HCT116 (cell line): ENCODE measurements at regions not wholly inside any gene's neighbourhood (a gene's known extent, or its start where the extent isn't known, plus 50 kb on each side); places are given as distances from the start of the nearest gene placed in this dataset.

ENCODE experiments used
- ATAC-seq: fragments of 200-7000 bp; cut with Tn5 transposase; 2 replicates; pipeline ENCODE4 v1.9.1; 2020; ENCODE audit warnings: mild to moderate bottlenecking, moderate library complexity
- BruUV-seq: library from RNA; stranded (reverse); fragments of 400-500 nt; replicated peaks from 2 replicates; lab custom pipeline; 2021; lab: Mats Ljungman, UMichigan
- CTCF ChIA-PET: fragments of 300-600 bp; sonication (Branson Sonifier 250); formaldehyde crosslinking; loops from one replicate; lab custom pipeline; 2021; ENCODE audit warnings: antibody characterized with exemption; lab: Charles Lee
- POLR2A ChIA-PET: fragments of 300-600, 350-600 bp; sonication (Branson Sonifier 250); formaldehyde crosslinking; loops from one replicate; lab custom pipeline; 2021; ENCODE audit warnings: antibody characterized with exemption; lab: Charles Lee
- RAD21 ChIA-PET, 2 experiments: fragments of 300-600 bp; sonication (Branson Sonifier 250); formaldehyde crosslinking; loops; one replicate each; lab custom pipeline; 2023; ENCODE audit warnings: low total read pairs in 2 of 2; ENCODE audit not compliant: uncharacterized antibody in 2 of 2, unreplicated experiment in 2 of 2, low non-redundant PET in 1 of 2; lab: Charles Lee
- DNase-seq: peaks from one replicate; pipeline ENCODE4 v3.0.0-alpha.2; 2010; ENCODE audit warnings: low read depth, low spot score
- H2AFZ ChIP-seq: fragments of 200-600 bp; shearing (Covaris generic), sonication (generic); 2 replicates; pipeline ENCODE4 v1.6.1; 2017; ENCODE audit warnings: low read depth, mixed run types, mixed read lengths, antibody characterized with exemption, low read length; ENCODE audit not compliant: poor library complexity, severe bottlenecking
- H3K27ac ChIP-seq: 2 replicates; pipeline ENCODE4 v1.5.1; 2012; ENCODE audit warnings: low read depth, low read length
- H3K27me3 ChIP-seq: fragments of 200-600 bp; sonication (generic); 2 replicates; pipeline ENCODE4 v1.6.1; 2016; ENCODE audit warnings: mixed run types, low read length, mixed read lengths; ENCODE audit not compliant: insufficient read depth
- H3K36me3 ChIP-seq, 2 experiments: fragments of 200-500 bp in 1 of 2; fragments of 200-600 bp in 1 of 2; sonication (Bioruptor generic) in 1 of 2; sonication (generic) in 1 of 2; 2 replicates each; pipeline versions ENCODE4 v1.5.1 to v1.6.1; 2014 to 2016; ENCODE audit warnings: low read length in 2 of 2, inconsistent platforms in 1 of 2, mixed read lengths in 1 of 2, mixed run types in 1 of 2; ENCODE audit not compliant: insufficient read depth in 2 of 2, control insufficient read depth in 1 of 2
- H3K4me1 ChIP-seq, 2 experiments: fragments of 200-600 bp in 1 of 2; sonication (generic) in 1 of 2; 2 replicates each; pipeline versions ENCODE4 v1.5.1 to v1.6.1; 2012 to 2017; ENCODE audit warnings: low read length in 2 of 2, inconsistent platforms in 1 of 2, mild to moderate bottlenecking in 1 of 2, mixed read lengths in 1 of 2, mixed run types in 1 of 2, moderate library complexity in 1 of 2; ENCODE audit not compliant: insufficient read depth in 2 of 2, control insufficient read depth in 1 of 2
- H3K4me2 ChIP-seq: fragments of 200-600 bp; sonication (generic); 2 replicates; pipeline ENCODE4 v1.6.1; 2017; ENCODE audit warnings: mixed run types, low read length, mixed read lengths
- H3K4me3 ChIP-seq, 2 experiments: fragments of 200-600 bp in 1 of 2; sonication (generic) in 1 of 2; replicated peaks in 1 of 2; 2 replicates each; pipeline ENCODE4 v1.5.1; 2011 to 2016; ENCODE audit warnings: low read length in 2 of 2, control low read depth in 1 of 2, low read depth in 1 of 2, mild to moderate bottlenecking in 1 of 2, mixed read lengths in 1 of 2, mixed run types in 1 of 2
- H3K79me2 ChIP-seq: fragments of 200-600 bp; sonication (generic); 2 replicates; pipeline ENCODE4 v1.6.1; 2017; ENCODE audit warnings: mild to moderate bottlenecking, mixed run types, low read length, moderate library complexity, mixed read lengths; ENCODE audit not compliant: insufficient read depth
- H3K9ac ChIP-seq: fragments of 200-600 bp; sonication (generic); 2 replicates; pipeline ENCODE4 v1.6.1; 2016; ENCODE audit warnings: low read length, mixed read lengths
- H3K9me2 ChIP-seq: fragments of 200-600 bp; sonication (generic), shearing (Covaris generic); 2 replicates; pipeline ENCODE4 v1.6.1; 2017; ENCODE audit warnings: mixed run types, mild to moderate bottlenecking, moderate library complexity; ENCODE audit not compliant: insufficient read depth
- H3K9me3 ChIP-seq, 2 experiments: fragments of 200-500 bp in 1 of 2; fragments of 200-600 bp in 1 of 2; sonication (Bioruptor generic) in 1 of 2; sonication (generic) in 1 of 2; 2 replicates each; pipeline ENCODE4 v1.6.1; 2014 to 2017; ENCODE audit warnings: low read length in 2 of 2, mixed read lengths in 2 of 2, inconsistent platforms in 1 of 2, low read depth in 1 of 2, mild to moderate bottlenecking in 1 of 2, mixed run types in 1 of 2, moderate library complexity in 1 of 2; ENCODE audit not compliant: control insufficient read depth in 1 of 2, insufficient read depth in 1 of 2
- H4K20me1 ChIP-seq: fragments of 200-600 bp; sonication (generic), shearing (Covaris generic); 2 replicates; pipeline ENCODE4 v1.6.1; 2017; ENCODE audit warnings: mixed run types, mild to moderate bottlenecking, moderate library complexity; ENCODE audit not compliant: insufficient read depth
- CBX3 ChIP-seq: IDR thresholded peaks from 2 replicates; pipeline ENCODE4 v1.6.1; 2012; ENCODE audit warnings: low read depth
- CEBPB ChIP-seq: IDR thresholded peaks from 2 replicates; pipeline ENCODE4 v1.6.1; 2012; ENCODE audit warnings: low read depth
- EGR1 ChIP-seq: IDR thresholded peaks from 2 replicates; pipeline ENCODE4 v1.6.1; 2012; ENCODE audit warnings: low read depth
- ELF1 ChIP-seq: IDR thresholded peaks from 2 replicates; pipeline ENCODE4 v1.6.1; 2012; ENCODE audit warnings: low read depth, borderline replicate concordance
- EZH2 ChIP-seq: fragments of 200-600 bp; sonication (generic); IDR thresholded peaks from 2 replicates; pipeline ENCODE4 v1.6.1; 2017; ENCODE audit warnings: antibody characterized with exemption, mixed run types
- EZH2phosphoT487 ChIP-seq: fragments of 200-600 bp; IDR thresholded peaks from 2 replicates; pipeline ENCODE4 v1.6.1; 2018; ENCODE audit warnings: antibody characterized with exemption, borderline replicate concordance
- FOSL1 ChIP-seq: IDR thresholded peaks from 2 replicates; pipeline ENCODE4 v1.6.1; 2012; ENCODE audit warnings: low read depth
- JUND ChIP-seq: IDR thresholded peaks from 2 replicates; pipeline ENCODE4 v1.6.1; 2012
- POLR2A ChIP-seq: IDR thresholded peaks from 2 replicates; pipeline ENCODE4 v1.7.0; 2011; ENCODE audit warnings: borderline replicate concordance; ENCODE audit not compliant: insufficient read depth, insufficient read length; ENCODE audit errors: extremely low read depth
- POLR2AphosphoS5 ChIP-seq: IDR thresholded peaks from 2 replicates; pipeline ENCODE4 v1.6.1; 2011; ENCODE audit warnings: mild to moderate bottlenecking, low read depth, low read length, moderate library complexity
- SIN3A ChIP-seq: IDR thresholded peaks from 2 replicates; pipeline ENCODE4 v1.6.1; 2012; ENCODE audit warnings: low read depth
- SP1 ChIP-seq: IDR thresholded peaks from 2 replicates; pipeline ENCODE4 v1.6.1; 2012; ENCODE audit warnings: low read depth
- YY1 ChIP-seq: IDR thresholded peaks from 2 replicates; pipeline ENCODE4 v1.6.1; 2011; ENCODE audit warnings: low read length, low read depth, moderate library complexity, mild to moderate bottlenecking; ENCODE audit not compliant: insufficient replicate concordance; ENCODE audit errors: extremely low read depth
- ZFX ChIP-seq: fragments of 450-650 bp; IDR thresholded peaks from 2 replicates; pipeline ENCODE4 v1.6.1; 2017
- intact Hi-C: fragments of 100-400 bp; cut with micrococcal nuclease; formaldehyde crosslinking; loops from 2 replicates; pipeline ENCODE4 v1.10.0; 2022
- TF ChIP-seq, protein P1 (sequence below), 3 experiments: fragments of 200-600 bp in 1 of 3; sonication (generic) in 1 of 3; IDR thresholded peaks in 2 of 3; conservative IDR thresholded peaks in 1 of 3; 2 replicates each; pipeline ENCODE4 v1.5.1; 2012 to 2017; ENCODE audit warnings: low read depth in 2 of 3, low read length in 2 of 3, antibody characterized with exemption in 1 of 3, borderline replicate concordance in 1 of 3, control low read depth in 1 of 3, mild to moderate bottlenecking in 1 of 3, mixed read lengths in 1 of 3, mixed run types in 1 of 3, moderate library complexity in 1 of 3; ENCODE audit not compliant: insufficient read depth in 1 of 3
- TF ChIP-seq, protein P2 (sequence below): IDR thresholded peaks from 2 replicates; pipeline ENCODE4 v1.6.1; 2012
- TF ChIP-seq, protein P3 (sequence below): IDR thresholded peaks from 2 replicates; pipeline ENCODE4 v1.6.1; 2011; ENCODE audit warnings: mild to moderate bottlenecking, low read length, moderate library complexity; ENCODE audit not compliant: insufficient replicate concordance; ENCODE audit errors: extremely low read depth
- TF ChIP-seq, protein P4 (sequence below): IDR thresholded peaks from 2 replicates; pipeline ENCODE4 v1.6.1; 2012; ENCODE audit warnings: low read depth

DNA sequence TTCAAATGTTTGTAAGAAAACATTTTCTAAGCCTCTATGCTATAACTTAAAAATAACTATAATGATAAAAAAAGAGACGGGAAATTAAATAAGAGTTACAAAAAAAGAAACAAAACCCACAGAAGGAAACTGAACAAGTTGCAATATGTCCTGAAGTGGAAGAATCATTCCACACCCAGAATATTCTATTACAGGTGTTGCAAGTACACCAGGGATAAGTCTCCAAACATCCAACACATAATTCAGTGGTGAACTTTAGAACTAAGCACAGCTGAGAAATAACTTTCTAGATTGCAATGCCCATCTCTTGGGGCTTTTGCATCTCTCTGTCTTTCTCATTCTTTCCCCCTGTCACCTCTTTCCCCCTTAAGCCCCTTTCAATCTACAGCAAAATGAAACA is 325.2 kb downstream of the BRINP1 start (continued):
- TF ChIP-seq, protein P1, sequence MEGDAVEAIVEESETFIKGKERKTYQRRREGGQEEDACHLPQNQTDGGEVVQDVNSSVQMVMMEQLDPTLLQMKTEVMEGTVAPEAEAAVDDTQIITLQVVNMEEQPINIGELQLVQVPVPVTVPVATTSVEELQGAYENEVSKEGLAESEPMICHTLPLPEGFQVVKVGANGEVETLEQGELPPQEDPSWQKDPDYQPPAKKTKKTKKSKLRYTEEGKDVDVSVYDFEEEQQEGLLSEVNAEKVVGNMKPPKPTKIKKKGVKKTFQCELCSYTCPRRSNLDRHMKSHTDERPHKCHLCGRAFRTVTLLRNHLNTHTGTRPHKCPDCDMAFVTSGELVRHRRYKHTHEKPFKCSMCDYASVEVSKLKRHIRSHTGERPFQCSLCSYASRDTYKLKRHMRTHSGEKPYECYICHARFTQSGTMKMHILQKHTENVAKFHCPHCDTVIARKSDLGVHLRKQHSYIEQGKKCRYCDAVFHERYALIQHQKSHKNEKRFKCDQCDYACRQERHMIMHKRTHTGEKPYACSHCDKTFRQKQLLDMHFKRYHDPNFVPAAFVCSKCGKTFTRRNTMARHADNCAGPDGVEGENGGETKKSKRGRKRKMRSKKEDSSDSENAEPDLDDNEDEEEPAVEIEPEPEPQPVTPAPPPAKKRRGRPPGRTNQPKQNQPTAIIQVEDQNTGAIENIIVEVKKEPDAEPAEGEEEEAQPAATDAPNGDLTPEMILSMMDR (IDR thresholded peaks at IDR 0.05 in 2 of 3, conservative IDR thresholded peaks at IDR 0.05 in 1 of 3; ENCODE audit: borderline replicate concordance in 1 of 3, insufficient read depth in 1 of 3, low read depth in 2 of 3, low read length in 2 of 3) = no peak
- TF ChIP-seq EGR1 = no peak
- TF ChIP-seq CEBPB = no peak

DNA sequence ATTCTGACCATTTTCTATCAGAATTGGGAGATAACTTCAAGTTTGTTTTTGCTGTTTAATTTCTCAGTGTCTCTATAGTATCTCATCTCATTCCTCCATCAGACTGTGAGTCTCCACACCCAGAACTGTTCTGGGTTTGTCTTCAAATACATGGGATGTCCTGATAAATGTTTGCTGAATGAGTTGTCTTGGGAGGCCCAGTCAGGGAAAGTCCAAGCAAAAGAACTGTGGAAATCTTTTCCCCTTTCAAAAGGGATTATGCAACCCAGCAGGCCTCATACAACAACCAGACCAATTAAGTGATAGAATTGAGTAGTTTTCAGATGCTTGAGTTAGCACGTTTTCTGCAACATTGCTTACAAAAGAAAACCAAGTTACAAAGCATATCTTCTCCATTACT is 324.4 kb downstream of the BRINP1 start:
- no peak overlapping the region for H3K27ac ChIP-seq
- no peak overlapping the region for H2AFZ ChIP-seq
- ATAC-seq = no peak
- no peaks in the 10 kb centered on the region for H3K36me3 ChIP-seq
- BruUV-seq = no TSS peak
- TF ChIP-seq, protein P2, sequence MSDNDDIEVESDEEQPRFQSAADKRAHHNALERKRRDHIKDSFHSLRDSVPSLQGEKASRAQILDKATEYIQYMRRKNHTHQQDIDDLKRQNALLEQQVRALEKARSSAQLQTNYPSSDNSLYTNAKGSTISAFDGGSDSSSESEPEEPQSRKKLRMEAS = no peak
- TF ChIP-seq ELF1 = no peak
- no peak for TF ChIP-seq CBX3
- TF ChIP-seq, protein P3, sequence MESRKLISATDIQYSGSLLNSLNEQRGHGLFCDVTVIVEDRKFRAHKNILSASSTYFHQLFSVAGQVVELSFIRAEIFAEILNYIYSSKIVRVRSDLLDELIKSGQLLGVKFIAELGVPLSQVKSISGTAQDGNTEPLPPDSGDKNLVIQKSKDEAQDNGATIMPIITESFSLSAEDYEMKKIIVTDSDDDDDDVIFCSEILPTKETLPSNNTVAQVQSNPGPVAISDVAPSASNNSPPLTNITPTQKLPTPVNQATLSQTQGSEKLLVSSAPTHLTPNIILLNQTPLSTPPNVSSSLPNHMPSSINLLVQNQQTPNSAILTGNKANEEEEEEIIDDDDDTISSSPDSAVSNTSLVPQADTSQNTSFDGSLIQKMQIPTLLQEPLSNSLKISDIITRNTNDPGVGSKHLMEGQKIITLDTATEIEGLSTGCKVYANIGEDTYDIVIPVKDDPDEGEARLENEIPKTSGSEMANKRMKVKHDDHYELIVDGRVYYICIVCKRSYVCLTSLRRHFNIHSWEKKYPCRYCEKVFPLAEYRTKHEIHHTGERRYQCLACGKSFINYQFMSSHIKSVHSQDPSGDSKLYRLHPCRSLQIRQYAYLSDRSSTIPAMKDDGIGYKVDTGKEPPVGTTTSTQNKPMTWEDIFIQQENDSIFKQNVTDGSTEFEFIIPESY = no peak
- no peak for TF ChIP-seq SP1
- no peak for TF ChIP-seq JUND
- TF ChIP-seq EZH2phosphoT487 = no peak
- TF ChIP-seq SIN3A = no peak
- no peak for TF ChIP-seq ZFX
- TF ChIP-seq FOSL1 = no peak
- no peak for TF ChIP-seq EZH2
- no peak for TF ChIP-seq CEBPB
- TF ChIP-seq POLR2A = no peak
- no peak for TF ChIP-seq POLR2AphosphoS5
- TF ChIP-seq, protein P4, sequence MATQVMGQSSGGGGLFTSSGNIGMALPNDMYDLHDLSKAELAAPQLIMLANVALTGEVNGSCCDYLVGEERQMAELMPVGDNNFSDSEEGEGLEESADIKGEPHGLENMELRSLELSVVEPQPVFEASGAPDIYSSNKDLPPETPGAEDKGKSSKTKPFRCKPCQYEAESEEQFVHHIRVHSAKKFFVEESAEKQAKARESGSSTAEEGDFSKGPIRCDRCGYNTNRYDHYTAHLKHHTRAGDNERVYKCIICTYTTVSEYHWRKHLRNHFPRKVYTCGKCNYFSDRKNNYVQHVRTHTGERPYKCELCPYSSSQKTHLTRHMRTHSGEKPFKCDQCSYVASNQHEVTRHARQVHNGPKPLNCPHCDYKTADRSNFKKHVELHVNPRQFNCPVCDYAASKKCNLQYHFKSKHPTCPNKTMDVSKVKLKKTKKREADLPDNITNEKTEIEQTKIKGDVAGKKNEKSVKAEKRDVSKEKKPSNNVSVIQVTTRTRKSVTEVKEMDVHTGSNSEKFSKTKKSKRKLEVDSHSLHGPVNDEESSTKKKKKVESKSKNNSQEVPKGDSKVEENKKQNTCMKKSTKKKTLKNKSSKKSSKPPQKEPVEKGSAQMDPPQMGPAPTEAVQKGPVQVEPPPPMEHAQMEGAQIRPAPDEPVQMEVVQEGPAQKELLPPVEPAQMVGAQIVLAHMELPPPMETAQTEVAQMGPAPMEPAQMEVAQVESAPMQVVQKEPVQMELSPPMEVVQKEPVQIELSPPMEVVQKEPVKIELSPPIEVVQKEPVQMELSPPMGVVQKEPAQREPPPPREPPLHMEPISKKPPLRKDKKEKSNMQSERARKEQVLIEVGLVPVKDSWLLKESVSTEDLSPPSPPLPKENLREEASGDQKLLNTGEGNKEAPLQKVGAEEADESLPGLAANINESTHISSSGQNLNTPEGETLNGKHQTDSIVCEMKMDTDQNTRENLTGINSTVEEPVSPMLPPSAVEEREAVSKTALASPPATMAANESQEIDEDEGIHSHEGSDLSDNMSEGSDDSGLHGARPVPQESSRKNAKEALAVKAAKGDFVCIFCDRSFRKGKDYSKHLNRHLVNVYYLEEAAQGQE = no peak
- no peak for TF ChIP-seq YY1
- TF ChIP-seq, all 23 proteins: peak for 0
- peaks cover 15 to 28% of the 10 kb centered on the region in 2 experiments; a peak in 2 of 4 replicates for H3K9me3 ChIP-seq
- H3K4me2 ChIP-seq = no peak overlapping the region
- CTCF ChIA-PET = no interaction called here
- DNase-seq = no peak
- no peaks in the 10 kb centered on the region for H3K9me2 ChIP-seq
- H3K79me2 ChIP-seq = no peaks in the 10 kb centered on the region
- H3K9ac ChIP-seq = no peak overlapping the region
- intact Hi-C loops = no loop called here
- RAD21 ChIA-PET = no interaction called here
- H3K27me3 ChIP-seq = no peaks in the 10 kb centered on the region
- H4K20me1 ChIP-seq = no peaks in the 10 kb centered on the region
- H3K4me3 ChIP-seq = no peak overlapping the region
- H3K4me1 ChIP-seq = no peaks in the 10 kb centered on the region
- POLR2A ChIA-PET = no interaction called here
